ENCODE measurements at regions not wholly inside any gene's neighbourhood (a gene's known extent, or its start where the extent isn't known, plus 50 kb on each side); places are given as distances from the start of the nearest gene placed in this dataset.

- no peak for TF ChIP-seq POLR2A (IDR thresholded peaks at IDR 0.05)
- no peak for TF ChIP-seq CTCF (IDR thresholded peaks at IDR 0.05)
These were observed 107.2 kb upstream of the PARD3B start for GRCh38 chr2:204437815-204438756.
